ENCODE measurements at regions not wholly inside any gene's neighbourhood (a gene's known extent, or its start where the extent isn't known, plus 50 kb on each side); places are given as distances from the start of the nearest gene placed in this dataset.

- FAIRE-seq (no peak), DNase-seq (ENCODE audit: low read depth, low spot score) (no peak), ATAC-seq (no peak)
- CTCF ChIA-PET, result no interaction called here
- intact Hi-C loops (cut with micrococcal nuclease; ENCODE audit: unreplicated experiment), result no loop called here
- H3K4me1 ChIP-seq (ENCODE audit: control insufficient read depth, insufficient read depth, low read length), result no peaks in the 10 kb centered on the region; the same call in 1 of the 2 replicates
- no peaks in the 10 kb centered on the region for H3K36me3 ChIP-seq (ENCODE audit: control insufficient read depth in 2 of 2, insufficient read depth in 2 of 2, low read length in 1 of 2)
- no peak overlapping the region for H3K4me2 ChIP-seq (ENCODE audit: control insufficient read depth, insufficient read depth)
- H3K79me2 ChIP-seq (ENCODE audit: control insufficient read depth, insufficient read depth, low read length), result no peaks in the 10 kb centered on the region
- 30% methylated on average over 4 of the region's 4 CpGs for WGBS (ENCODE audit: insufficient coverage, insufficient replicate concordance, low lambda C conversion rate, missing lambda C conversion rate)
- H2AFZ ChIP-seq (ENCODE audit: control insufficient read depth, low read depth, low read length), result no peak overlapping the region
- POLR2A ChIA-PET, result no interaction called here
- BruUV-seq (replicated peaks), result no TSS peak
- H3K9me3 ChIP-seq (replicated peaks; ENCODE audit: control insufficient read depth, insufficient read depth, low read length), result no peaks in the 10 kb centered on the region; the same call in 2 of the 3 replicates
- in situ Hi-C loops (cut with MboI), result no loop called here
- TF ChIP-seq PML (IDR thresholded peaks at IDR 0.05; ENCODE audit: low read length) (no peak), MXI1 (IDR thresholded peaks at IDR 0.05; ENCODE audit: low read depth, low read length) (no peak), RELB (IDR thresholded peaks at IDR 0.05; ENCODE audit: low read depth) (no peak), KDM1A (IDR thresholded peaks at IDR 0.05; ENCODE audit: borderline replicate concordance) (no peak), ETV6 (conservative IDR thresholded peaks at IDR 0.05 in 1 of 2, IDR thresholded peaks at IDR 0.05 in 1 of 2; ENCODE audit: borderline replicate concordance in 1 of 2, low read depth in 1 of 2) (no peak), ZNF274 (IDR thresholded peaks at IDR 0.05; ENCODE audit: insufficient read depth, insufficient read length) (no peak), CBX3 (IDR thresholded peaks at IDR 0.05; ENCODE audit: borderline replicate concordance, low read depth) (no peak), SMC3 (IDR thresholded peaks at IDR 0.05; ENCODE audit: borderline replicate concordance, low read length) (no peak), CBFB (IDR thresholded peaks at IDR 0.05; ENCODE audit: low read depth) (no peak)
- no peaks in the 10 kb centered on the region for H4K20me1 ChIP-seq (ENCODE audit: control insufficient read depth, insufficient read depth)
- RAD21 ChIA-PET (ENCODE audit: unreplicated experiment), result no interaction called here
- peaks cover 0 to 2% of the 10 kb centered on the region in 2 experiments; a peak in 2 of 4 replicates for H3K27me3 ChIP-seq (replicated peaks in 1 of 2; ENCODE audit: control insufficient read depth in 2 of 2, insufficient read depth in 2 of 2, low read length in 1 of 2)
- no peak overlapping the region for H3K27ac ChIP-seq (ENCODE audit: control insufficient read depth, insufficient read depth)
- H3K9ac ChIP-seq (ENCODE audit: control insufficient read depth, insufficient read depth, low read length), result no peak overlapping the region
- SMC1A ChIA-PET (ENCODE audit: uncharacterized antibody, unreplicated experiment), result no interaction called here
- no peak overlapping the region for H3K4me3 ChIP-seq
These were observed 69.8 kb upstream of the NCOR2 start for GRCh38 chr12:124637163-124637562.
